GM19238 (cell line): ENCODE measurements at regions not wholly inside any gene's neighbourhood (a gene's known extent, or its start where the extent isn't known, plus 50 kb on each side); places are given as distances from the start of the nearest gene placed in this dataset.

ENCODE experiments used
- DNase-seq: peaks from one replicate; pipeline ENCODE4 v3.0.0; 2011; ENCODE audit warnings: low spot score; ENCODE audit not compliant: insufficient read length

DNA sequence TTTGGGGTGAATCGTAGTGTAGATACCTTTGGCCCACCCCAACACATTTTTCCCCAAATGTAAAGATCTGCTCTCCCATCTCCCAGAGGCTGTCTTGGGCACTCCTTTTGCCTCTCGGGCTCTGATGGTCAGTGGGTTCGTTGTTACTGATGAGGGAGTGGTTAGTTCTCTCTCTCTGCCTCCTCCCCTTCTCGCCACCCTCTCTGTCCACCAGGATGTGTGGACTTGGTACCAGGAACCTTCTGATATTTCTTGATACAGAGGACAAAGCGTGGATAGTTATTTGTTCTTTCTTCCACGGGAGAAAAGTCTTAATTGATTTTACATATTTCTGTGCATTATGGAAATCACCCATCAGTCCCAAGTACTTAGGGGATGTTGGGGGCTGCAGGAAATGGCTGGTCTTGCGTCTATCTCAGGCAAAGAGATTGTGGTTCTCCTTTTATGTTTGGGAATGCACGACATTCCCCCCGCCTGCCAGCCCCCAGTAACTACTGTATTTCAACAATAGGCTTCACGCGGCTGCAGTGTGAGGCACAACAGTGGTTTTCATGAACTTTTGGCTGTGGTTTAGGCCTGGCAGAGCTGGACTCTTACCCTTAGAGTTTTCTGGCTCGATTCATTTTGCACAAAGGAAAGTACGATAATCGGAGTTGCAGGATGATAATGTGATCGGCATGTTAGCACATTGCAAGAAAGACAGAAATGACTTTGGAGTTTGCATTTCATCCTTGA, 79.0 kb upstream of the ZNF536 start:
- DNase-seq = no peak

- no peak for DNase-seq
These were observed 74.2 kb upstream of the ZNF536 start for GRCh38 chr19:30297969-30298368.

DNA sequence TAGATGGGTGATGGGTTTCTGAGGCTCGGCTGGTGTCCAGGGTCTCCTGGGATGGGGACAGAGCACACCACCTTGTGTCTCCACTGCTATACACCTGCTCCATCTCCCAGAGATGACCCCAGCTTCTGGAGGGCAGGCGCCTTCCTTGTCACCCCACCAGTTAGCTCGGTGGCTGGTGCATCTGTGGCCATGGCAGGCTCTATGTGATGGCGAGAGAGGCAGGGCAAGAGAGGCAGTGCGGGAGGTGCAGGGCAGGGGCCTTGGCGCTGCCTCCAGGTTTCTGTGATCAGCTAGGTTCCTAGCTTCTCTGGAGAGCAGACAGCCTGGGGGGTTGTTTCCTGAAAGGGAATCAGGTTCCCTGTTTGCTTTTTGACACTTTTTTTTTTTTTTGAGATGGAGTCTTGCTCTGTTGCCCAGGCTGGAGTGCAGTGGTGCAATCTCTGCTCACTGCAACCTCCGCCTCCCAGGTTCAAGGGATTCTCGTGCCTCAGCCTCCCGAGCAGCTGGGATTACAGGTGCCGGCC, 69.0 kb upstream of the ZNF536 start:
- no peak for DNase-seq

- no peak for DNase-seq
These were observed 67.6 kb upstream of the ZNF536 start for GRCh38 chr19:30304540-30304939.

DNA sequence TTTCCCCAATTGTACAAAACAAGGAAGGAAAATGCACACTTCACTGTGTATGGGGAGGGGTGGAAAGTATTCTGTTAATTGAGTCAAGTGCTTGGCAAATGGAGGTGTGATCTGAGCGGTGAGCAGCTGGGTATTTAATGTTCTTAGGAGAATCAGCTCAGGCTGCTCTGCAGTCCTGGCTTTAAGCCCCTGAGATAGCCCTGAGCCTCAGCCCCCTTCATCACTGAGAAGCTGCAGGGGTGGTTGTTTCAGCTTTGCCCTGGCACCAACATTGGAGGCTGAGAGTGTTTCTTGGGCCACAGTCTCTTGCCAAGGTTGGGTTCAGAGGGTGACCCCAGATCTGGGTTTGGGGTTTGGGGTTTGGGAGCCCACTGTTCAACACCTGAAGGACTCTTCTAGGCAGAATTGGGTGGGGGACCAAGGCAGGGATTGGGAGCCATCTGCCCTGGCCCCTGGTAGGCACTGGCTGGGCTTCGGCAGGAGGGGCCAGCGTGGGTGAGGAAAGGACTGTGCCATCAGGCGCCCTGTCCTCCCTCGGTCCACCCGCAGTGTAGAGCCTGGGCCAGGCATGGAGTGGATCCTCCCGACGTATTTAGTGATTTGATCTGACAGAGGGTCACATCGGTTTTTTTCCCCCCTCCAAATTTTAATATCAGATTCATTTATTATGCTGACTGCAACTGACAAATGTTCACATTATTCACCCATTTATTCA, 66.7 kb upstream of the ZNF536 start:
- no peak for DNase-seq

GRCh38 chr19:30307191-30307974, 64.8 kb upstream of the ZNF536 start:
- no peak for DNase-seq

GRCh38 chr19:30309176-30309575, 63.0 kb upstream of the ZNF536 start:
- DNase-seq = no peak

DNA sequence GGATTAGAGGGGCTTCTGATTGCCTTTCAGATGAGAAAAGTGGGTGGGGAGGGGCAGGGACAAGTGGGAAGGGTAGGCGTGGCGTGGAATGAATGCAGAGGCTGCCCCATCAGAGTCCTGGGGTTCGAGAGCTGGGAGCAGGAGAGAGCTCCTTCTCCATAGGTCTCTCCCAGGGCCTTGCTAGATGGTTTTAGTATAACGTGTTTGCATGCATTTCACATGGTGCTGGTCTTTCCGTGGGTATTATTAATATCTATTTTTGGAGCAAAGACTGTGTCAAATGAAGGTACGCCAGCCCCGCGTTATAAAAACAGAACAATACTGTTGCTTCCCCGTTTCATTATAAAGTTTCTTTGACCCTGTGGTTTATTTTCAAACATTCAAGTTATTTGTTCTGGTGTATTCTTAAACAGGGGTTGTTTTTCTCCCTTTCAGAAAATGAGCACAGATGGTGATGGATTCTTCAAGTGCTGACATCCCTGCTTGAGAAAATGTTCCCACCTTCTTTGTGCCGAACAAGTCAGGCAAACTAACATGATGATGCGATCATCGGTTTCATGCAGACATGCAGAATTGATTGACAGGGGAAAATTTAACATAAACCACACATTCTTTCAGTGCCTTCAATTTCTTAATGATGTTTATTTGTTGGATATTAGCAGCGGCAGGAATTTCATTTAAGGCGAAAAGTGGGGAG, 62.1 kb upstream of the ZNF536 start:
- DNase-seq = no peak

- no peak for DNase-seq
These were observed 61.5 kb upstream of the ZNF536 start for GRCh38 chr19:30310602-30311263.

DNA sequence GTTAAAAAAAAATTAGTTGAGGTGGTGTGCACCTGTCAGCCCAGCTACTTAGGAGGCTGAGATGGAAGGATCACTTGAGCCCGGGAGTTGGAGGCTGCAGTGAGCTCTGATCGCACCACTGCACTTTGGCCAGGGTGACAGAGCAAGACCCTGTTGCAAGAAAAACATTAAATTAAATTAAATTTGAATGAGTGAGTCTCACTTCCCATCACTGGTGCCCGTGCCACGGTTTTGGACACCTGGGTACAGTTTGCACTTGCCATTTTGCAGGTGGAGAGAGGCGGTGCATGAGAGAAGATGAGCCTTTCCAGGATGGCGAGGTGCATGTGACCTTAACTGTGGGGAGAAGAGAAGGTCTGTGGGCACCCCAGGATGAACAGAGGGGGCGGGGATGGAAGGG, 60.3 kb upstream of the ZNF536 start:
- DNase-seq = no peak

GRCh38 chr19:30312582-30313352, 59.4 kb upstream of the ZNF536 start:
- DNase-seq = no peak

DNA sequence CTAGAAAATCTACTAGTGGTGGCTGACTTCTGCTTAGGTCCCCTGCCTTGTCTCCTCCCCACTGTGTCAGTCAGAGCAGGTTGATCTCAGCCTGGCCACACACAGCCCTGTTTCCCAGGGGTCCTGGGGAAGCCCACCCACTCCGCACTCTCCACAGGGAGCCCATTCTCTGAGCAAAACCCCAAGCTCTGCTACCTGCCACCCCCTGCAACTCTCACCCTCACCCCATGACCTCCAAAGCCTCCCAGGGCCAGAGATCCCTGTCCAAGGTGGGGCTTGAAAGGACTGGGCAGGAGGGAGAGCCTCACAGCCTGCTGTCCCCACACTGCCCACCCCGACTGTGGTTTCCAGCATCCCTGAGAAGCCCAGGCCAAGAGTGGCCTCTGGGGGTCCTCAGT, 58.8 kb upstream of the ZNF536 start:
- no peak for DNase-seq

DNA sequence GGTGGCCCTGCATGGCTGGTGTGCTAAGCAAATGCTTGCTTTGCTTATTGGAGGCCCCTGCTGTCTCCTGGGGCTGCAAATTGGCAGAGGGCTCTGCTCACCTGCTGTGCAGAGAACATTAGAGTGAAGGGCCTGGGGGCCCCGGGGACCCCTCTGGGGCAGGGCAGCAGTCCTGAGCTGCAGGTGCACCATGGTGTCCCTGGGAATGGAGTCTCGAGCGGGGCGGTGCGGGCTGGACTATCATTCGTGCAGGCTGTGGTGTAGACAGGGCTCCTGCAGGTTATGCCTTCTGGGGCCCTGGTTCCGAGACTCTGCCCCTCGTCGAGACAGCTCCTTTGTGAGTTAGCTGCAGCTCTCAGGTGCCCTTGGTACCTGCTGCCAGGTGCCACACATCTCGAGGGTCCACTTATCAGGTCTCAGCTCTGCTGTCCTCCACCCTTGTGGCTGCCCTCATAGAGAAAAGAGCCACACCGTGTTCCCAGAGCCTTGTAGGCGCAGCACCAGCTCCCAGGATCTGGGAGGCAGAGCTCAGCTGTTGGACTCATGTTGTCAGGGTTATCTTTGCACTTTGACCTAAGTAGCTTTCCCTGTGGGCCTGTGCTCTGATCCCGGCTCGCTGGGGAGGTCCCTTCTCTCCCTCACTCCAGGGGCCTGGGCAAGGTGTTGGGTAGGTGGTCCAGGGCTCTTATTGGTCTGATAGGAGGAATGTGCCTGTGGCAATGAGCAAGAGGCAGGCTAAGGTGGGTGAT, 58.0 kb upstream of the ZNF536 start:
- DNase-seq = no peak

DNA sequence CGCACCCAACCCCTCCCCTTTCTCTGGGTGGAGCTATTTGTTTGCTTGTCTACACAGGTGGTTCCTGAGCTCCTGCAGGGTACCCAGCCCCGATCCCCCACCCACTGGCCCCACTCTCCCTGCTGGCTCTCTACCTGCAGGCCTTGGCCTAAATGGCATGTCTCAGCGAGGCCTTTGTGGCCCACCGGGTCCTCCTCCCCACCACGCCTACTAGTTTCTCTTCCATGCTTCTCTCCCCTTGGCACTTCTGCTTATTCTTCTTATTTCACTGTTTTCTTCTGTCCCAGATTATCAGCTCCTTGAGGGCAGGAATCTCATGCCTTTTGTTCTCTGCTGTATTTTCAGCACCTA, 57.4 kb upstream of the ZNF536 start:
- no peak for DNase-seq

- DNase-seq = no peak
These were observed 57.0 kb upstream of the ZNF536 start for GRCh38 chr19:30315159-30315558.

DNA sequence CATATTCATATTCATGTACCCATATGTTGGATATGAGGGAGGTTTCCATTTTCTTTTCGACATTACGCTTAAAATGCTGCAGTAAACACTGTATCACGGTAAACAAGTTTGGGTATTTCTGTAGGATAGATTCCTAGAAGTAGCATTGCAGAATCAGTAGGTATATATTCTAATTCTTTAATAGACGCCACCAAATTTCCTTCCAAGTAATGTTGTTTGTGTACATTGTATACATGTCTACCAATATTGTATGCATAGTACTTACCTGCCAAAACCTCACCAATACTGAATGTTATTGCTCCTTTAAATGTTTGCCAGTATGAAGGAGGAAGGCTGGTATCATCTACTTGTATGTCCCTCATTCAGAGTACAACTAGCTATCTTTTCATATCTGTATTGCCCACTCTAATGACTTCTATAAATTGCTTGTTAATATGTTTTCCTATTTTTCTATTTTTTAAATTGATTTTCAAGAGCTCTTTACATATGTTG, 56.1 kb upstream of the ZNF536 start:
- no peak for DNase-seq

DNA sequence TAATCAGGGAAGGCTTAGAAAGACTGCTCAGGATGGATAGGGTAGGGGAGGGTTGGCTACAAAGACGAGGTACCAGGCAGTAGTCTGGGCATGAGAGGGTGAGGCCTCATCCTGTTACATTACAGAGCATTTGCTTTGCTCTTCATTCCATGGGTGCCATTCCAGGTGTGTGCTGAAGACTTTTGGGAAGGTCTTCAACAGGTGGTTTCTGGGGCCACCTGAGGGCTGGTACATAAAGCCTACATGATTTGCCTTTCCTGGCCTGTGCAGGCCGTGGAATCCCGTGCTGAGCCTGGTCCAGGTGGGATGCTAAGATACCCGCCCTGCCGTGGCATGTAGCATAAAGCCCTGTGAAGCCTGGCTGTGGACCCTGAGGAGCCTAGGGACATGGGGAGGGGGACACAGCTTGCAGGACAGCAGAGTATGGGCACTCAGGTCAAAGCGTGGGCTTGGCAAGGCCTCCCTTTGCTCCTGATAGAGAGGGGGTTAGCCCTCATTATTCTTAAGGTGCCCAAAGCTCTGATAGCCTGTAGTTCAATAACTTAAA, 55.6 kb upstream of the ZNF536 start:
- DNase-seq = no peak

- no peak for DNase-seq
These were observed 54.8 kb upstream of the ZNF536 start for GRCh38 chr19:30317403-30317802.

GRCh38 chr19:30318261-30318660, 53.9 kb upstream of the ZNF536 start:
- no peak for DNase-seq
